Uterus (tissue), 2 donors: ENCODE measurements at regions not wholly inside any gene's neighbourhood (a gene's known extent, or its start where the extent isn't known, plus 50 kb on each side); places are given as distances from the start of the nearest gene placed in this dataset.

Source experiments
- CTCF ChIP-seq, 4 experiments: fragments of 200-600 bp in 2 of 4; fragments of 450-650 bp in 2 of 4; sonication (generic) in 2 of 4; IDR thresholded peaks; one replicate each; pipeline ENCODE4 v1.5.1; 2016 to 2019; ENCODE audit warnings: antibody characterized with exemption in 4 of 4, mild to moderate bottlenecking in 2 of 4, moderate library complexity in 1 of 4
- POLR2A ChIP-seq, 2 donors: fragments of 450-650 bp; IDR thresholded peaks; one replicate each; pipeline ENCODE4 v1.6.1; 2016; ENCODE audit warnings: antibody characterized with exemption in 2 of 2, mild to moderate bottlenecking in 1 of 2, moderate library complexity in 1 of 2

- TF ChIP-seq CTCF (IDR thresholded peaks at IDR 0.05) (no peak), POLR2A (IDR thresholded peaks at IDR 0.05) (no peak)
Measured at GRCh38 chr9:85269811-85270210, 471.9 kb downstream of the AGTPBP1 start.
